Tibial nerve (tissue), 4 donors: ENCODE measurements at regions not wholly inside any gene's neighbourhood (a gene's known extent, or its start where the extent isn't known, plus 50 kb on each side); places are given as distances from the start of the nearest gene placed in this dataset. TPM values are rescaled to one million over a fixed set of nuclear protein-coding genes. Genes with fewer than 3 reads are reported as not detected.

Experiments
- DNase-seq, 2 donors: peaks; one replicate each; pipeline ENCODE4 v3.0.0-alpha.2; 2019; ENCODE audit warnings: low spot score in 2 of 2
- H3K27ac ChIP-seq, 4 donors: fragments of 200-600 bp; sonication (generic) in 3 of 4; one replicate each; pipeline ENCODE4 v1.5.1; 2017 to 2019; ENCODE audit warnings: mild to moderate bottlenecking in 1 of 4
- H3K27me3 ChIP-seq, 2 donors: fragments of 200-600 bp; sonication (generic) in 1 of 2; one replicate each; pipeline versions ENCODE4 v1.5.1 to v1.6.0; 2017 to 2019
- H3K36me3 ChIP-seq, 3 donors: fragments of 200-600 bp; sonication (generic); one replicate each; pipeline ENCODE4 v1.5.1; 2018 to 2019
- H3K4me1 ChIP-seq, 4 donors: fragments of 200-600 bp; sonication (generic) in 3 of 4; one replicate each; pipeline ENCODE4 v1.5.1; 2017 to 2019
- H3K4me3 ChIP-seq, 4 donors: fragments of 200-600 bp; sonication (generic) in 3 of 4; one replicate each; pipeline ENCODE4 v1.5.1; 2017 to 2019; ENCODE audit warnings: mild to moderate bottlenecking in 1 of 4, moderate library complexity in 1 of 4
- H3K9me3 ChIP-seq, 4 donors: fragments of 200-600 bp; sonication (generic) in 3 of 4; one replicate each; pipeline ENCODE4 v1.5.1; 2017 to 2019
- CTCF ChIP-seq, 5 experiments: fragments of 200-600 bp in 3 of 5; fragments of 450-650 bp in 2 of 5; sonication (generic) in 3 of 5; IDR thresholded peaks; one replicate each; pipeline ENCODE4 v1.5.1; 2016 to 2019; ENCODE audit warnings: antibody characterized with exemption in 5 of 5, mild to moderate bottlenecking in 3 of 5, moderate library complexity in 2 of 5
- EP300 ChIP-seq, 2 donors: sonication (generic); formaldehyde crosslinking; IDR thresholded peaks; one replicate each; pipeline ENCODE4 v1.6.1; 2017; ENCODE audit warnings: antibody characterized with exemption in 2 of 2, mild to moderate bottlenecking in 1 of 2
- POLR2A ChIP-seq, 2 donors: fragments of 450-650 bp; IDR thresholded peaks; one replicate each; pipeline ENCODE4 v1.6.1; 2017; ENCODE audit warnings: antibody characterized with exemption in 2 of 2, mild to moderate bottlenecking in 2 of 2, moderate library complexity in 2 of 2
- WGBS, 2 donors: methylation state at CpG; one replicate each; pipeline ENCODE4 v1.1.5; 2018; 5-methylcytosine and 5-hydroxymethylcytosine counted together
- small RNA-seq: library from RNA; depleted of rRNA; stranded (forward); fragments of <200 nt; gene quantifications from one replicate; pipeline ENCODE3, GENCODE V24; 2016

GRCh38 chr18:55651236-55651635, 63.2 kb upstream of the TCF4 start:
- no peak for DNase-seq
- no peaks in the 10 kb centered on the region for H3K9me3 ChIP-seq
- TF ChIP-seq EP300 (IDR thresholded peaks at IDR 0.05), result no peak
- no peak for TF ChIP-seq CTCF (IDR thresholded peaks at IDR 0.05)
- no peak for TF ChIP-seq POLR2A (IDR thresholded peaks at IDR 0.05)
- no peak overlapping the region for H3K4me3 ChIP-seq
- no peak overlapping the region for H3K27ac ChIP-seq
- no peaks in the 10 kb centered on the region for H3K36me3 ChIP-seq
- no peaks in the 10 kb centered on the region for H3K27me3 ChIP-seq
- 50 to 67% methylated on average over 1 of the region's 1 CpG for WGBS, 2 donors
- no peaks in the 10 kb centered on the region for H3K4me1 ChIP-seq

DNA sequence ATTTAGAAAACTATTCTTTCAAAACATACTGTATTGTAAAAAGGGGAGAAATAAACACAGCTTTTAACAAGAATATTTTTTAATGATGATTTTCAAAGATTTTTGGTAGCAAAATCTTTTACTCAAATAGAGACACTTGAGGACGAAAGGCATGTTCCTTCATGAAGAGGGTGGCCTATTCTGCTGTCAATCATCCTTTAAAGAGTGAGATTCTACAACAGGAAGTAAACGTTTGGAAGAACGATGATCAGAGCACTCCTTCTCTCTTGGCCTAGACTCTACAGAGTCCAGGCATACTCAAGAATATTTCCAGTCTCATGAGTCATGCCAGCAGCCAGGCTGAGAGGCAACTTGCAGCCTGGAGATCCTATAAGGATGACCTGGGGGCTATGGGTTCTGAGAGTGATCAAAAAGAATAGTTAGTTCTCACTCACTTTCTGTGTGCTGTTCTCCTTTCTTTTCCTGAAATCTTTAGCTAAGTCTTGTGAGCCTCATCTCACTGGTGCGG, 62.4 kb upstream of the TCF4 start:
- TF ChIP-seq POLR2A (IDR thresholded peaks at IDR 0.05) (no peak), CTCF (IDR thresholded peaks at IDR 0.05) (no peak), EP300 (IDR thresholded peaks at IDR 0.05) (no peak)

GRCh38 chr18:55647331-55647730, 59.3 kb upstream of the TCF4 start:
- Histone ChIP-seq H3K27ac (no peak overlapping the region), H3K27me3 (no peaks in the 10 kb centered on the region), H3K4me1 (no peaks in the 10 kb centered on the region), H3K4me3 (no peak overlapping the region), H3K9me3 (peaks cover 0 to 8% (median 2%) of the 10 kb centered on the region in 4 donors), H3K36me3 (no peaks in the 10 kb centered on the region)
- WGBS, 2 donors, result 57 to 58% methylated on average over 4 of the region's 4 CpGs
- no peak for DNase-seq
- TF ChIP-seq EP300 (IDR thresholded peaks at IDR 0.05), result no peak
- TF ChIP-seq CTCF (IDR thresholded peaks at IDR 0.05), result no peak
- TF ChIP-seq POLR2A (IDR thresholded peaks at IDR 0.05), result no peak

More for the DNA sequence above, 62.4 kb upstream of the TCF4 start:
- 70 to 73% methylated on average over 4 of the region's 4 CpGs for WGBS, 2 donors
- no peak for DNase-seq
- Histone ChIP-seq H3K4me1 (no peaks in the 10 kb centered on the region), H3K9me3 (no peaks in the 10 kb centered on the region), H3K27me3 (no peaks in the 10 kb centered on the region), H3K4me3 (no peak overlapping the region), H3K36me3 (no peaks in the 10 kb centered on the region), H3K27ac (no peak overlapping the region)

- TF ChIP-seq EP300 (IDR thresholded peaks at IDR 0.05), result no peak
- no peak for TF ChIP-seq POLR2A (IDR thresholded peaks at IDR 0.05)
- TF ChIP-seq CTCF (IDR thresholded peaks at IDR 0.05), result no peak
- Histone ChIP-seq H3K27ac (no peak overlapping the region), H3K4me3 (no peak overlapping the region), H3K4me1 (no peaks in the 10 kb centered on the region), H3K9me3 (peaks cover 0 to 22% (median 2%) of the 10 kb centered on the region in 4 donors), H3K36me3 (no peaks in the 10 kb centered on the region), H3K27me3 (no peaks in the 10 kb centered on the region)
- 44 to 45% methylated on average over 2 of the region's 2 CpGs for WGBS, 2 donors
- no peak for DNase-seq
Observed at GRCh38 chr18:55642191-55642590, 54.2 kb upstream of the TCF4 start.

GRCh38 chr18:55641486-55641885, 53.5 kb upstream of the TCF4 start:
- no peak for TF ChIP-seq EP300 (IDR thresholded peaks at IDR 0.05)
- no peak for TF ChIP-seq POLR2A (IDR thresholded peaks at IDR 0.05)
- no peak for TF ChIP-seq CTCF (IDR thresholded peaks at IDR 0.05)
- Histone ChIP-seq H3K4me1 (no peaks in the 10 kb centered on the region), H3K27ac (no peak overlapping the region), H3K9me3 (peaks cover 0 to 22% (median 2%) of the 10 kb centered on the region in 4 donors), H3K27me3 (no peaks in the 10 kb centered on the region), H3K36me3 (no peaks in the 10 kb centered on the region), H3K4me3 (no peak overlapping the region)
- DNase-seq, result no peak
- WGBS, 2 donors, result 89 to 92% methylated on average over 4 of the region's 4 CpGs

Small RNA genes in the stretch of these regions (small RNA-seq; reads per million reads assigned to genes)
- gene RF00045, result not detected
